HEK293T (cell line): ENCODE measurements at regions not wholly inside any gene's neighbourhood (a gene's known extent, or its start where the extent isn't known, plus 50 kb on each side); places are given as distances from the start of the nearest gene placed in this dataset.

Source experiments
- ARNT ChIP-seq: fragments of 450-650 bp; IDR thresholded peaks from 2 replicates; pipeline ENCODE4 v1.6.1; 2017; ENCODE audit warnings: mild to moderate bottlenecking
- BHLHE40 ChIP-seq: fragments of 450-650 bp; IDR thresholded peaks from 2 replicates; pipeline ENCODE4 v1.6.1; 2016; ENCODE audit warnings: mild to moderate bottlenecking, moderate library complexity, borderline replicate concordance
- CTBP1 ChIP-seq: fragments of 450-650 bp; IDR thresholded peaks from 2 replicates; pipeline ENCODE4 v1.6.1; 2016; ENCODE audit warnings: borderline replicate concordance
- ELF4 ChIP-seq: fragments of 450-650 bp; IDR thresholded peaks from 2 replicates; pipeline ENCODE4 v1.6.1; 2017; ENCODE audit warnings: antibody characterized with exemption
- FOXA1 ChIP-seq: fragments of 450-650 bp; IDR thresholded peaks from 2 replicates; pipeline ENCODE4 v1.6.1; 2016; ENCODE audit warnings: mild to moderate bottlenecking
- FOXK2 ChIP-seq: fragments of 450-650 bp; IDR thresholded peaks from 2 replicates; pipeline ENCODE4 v1.6.1; 2016; ENCODE audit warnings: mild to moderate bottlenecking
- FOXM1 ChIP-seq: fragments of 450-650 bp; IDR thresholded peaks from 2 replicates; pipeline ENCODE4 v1.6.1; 2017; ENCODE audit warnings: mild to moderate bottlenecking, borderline replicate concordance
- L3MBTL2 ChIP-seq: fragments of 450-650 bp; conservative IDR thresholded peaks from 2 replicates; pipeline ENCODE4 v1.6.1; 2016; ENCODE audit warnings: mild to moderate bottlenecking
- NFRKB ChIP-seq: fragments of 450-650 bp; IDR thresholded peaks from 2 replicates; pipeline ENCODE4 v1.6.1; 2016; ENCODE audit warnings: mild to moderate bottlenecking, moderate library complexity
- SP1 ChIP-seq: fragments of 450-650 bp; IDR thresholded peaks from 2 replicates; pipeline ENCODE4 v1.6.1; 2017
- SUZ12 ChIP-seq: fragments of 450-650 bp; IDR thresholded peaks from 2 replicates; pipeline ENCODE4 v1.6.1; 2016; ENCODE audit warnings: mild to moderate bottlenecking
- TARDBP ChIP-seq: fragments of 450-650 bp; IDR thresholded peaks from 2 replicates; pipeline ENCODE4 v1.6.1; 2016

GRCh38 chr5:179487145-179487544 is 63.2 kb upstream of the RUFY1 start:
- TF ChIP-seq NFRKB (no peak), FOXA1 (no peak), BHLHE40 (no peak), ELF4 (no peak), FOXM1 (no peak), SP1 (no peak), TARDBP (no peak), SUZ12 (no peak), CTBP1 (no peak), ARNT (no peak), L3MBTL2 (no peak), FOXK2 (no peak)
